ENCODE measurements at regions not wholly inside any gene's neighbourhood (a gene's known extent, or its start where the extent isn't known, plus 50 kb on each side); places are given as distances from the start of the nearest gene placed in this dataset.

DNA sequence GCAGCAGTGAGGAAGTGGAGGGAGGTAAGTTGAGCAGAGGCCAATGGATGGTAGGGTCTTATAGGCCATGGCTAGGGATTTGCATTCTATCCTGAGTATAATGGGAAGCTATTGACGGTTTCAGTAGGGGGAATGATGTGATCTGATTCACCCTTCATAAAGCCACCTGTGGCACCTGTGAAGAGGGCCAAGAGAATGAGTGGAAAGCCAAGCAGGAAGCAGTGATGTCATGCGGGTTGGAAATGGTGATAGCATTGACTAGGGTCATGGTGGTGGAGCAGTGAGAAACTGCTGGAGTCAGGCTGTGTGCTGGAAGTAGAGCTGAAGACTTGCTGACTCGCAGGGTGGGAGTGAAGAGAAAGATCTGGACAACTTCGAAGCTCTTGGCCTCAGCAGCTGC is 111.7 kb downstream of the MARCHF4 start:
- Mint-ChIP-seq H3K4me3 (no peak overlapping the region), H3K4me1 (no peaks in the 10 kb centered on the region), H3K27ac (no peak overlapping the region), H3K27me3 (ENCODE audit: low read depth) (peaks cover 24% of the 10 kb centered on the region), H3K36me3 (ENCODE audit: low read depth) (no peaks in the 10 kb centered on the region), H3K9me3 (no peaks in the 10 kb centered on the region)
- TF ChIP-seq, protein P1, sequence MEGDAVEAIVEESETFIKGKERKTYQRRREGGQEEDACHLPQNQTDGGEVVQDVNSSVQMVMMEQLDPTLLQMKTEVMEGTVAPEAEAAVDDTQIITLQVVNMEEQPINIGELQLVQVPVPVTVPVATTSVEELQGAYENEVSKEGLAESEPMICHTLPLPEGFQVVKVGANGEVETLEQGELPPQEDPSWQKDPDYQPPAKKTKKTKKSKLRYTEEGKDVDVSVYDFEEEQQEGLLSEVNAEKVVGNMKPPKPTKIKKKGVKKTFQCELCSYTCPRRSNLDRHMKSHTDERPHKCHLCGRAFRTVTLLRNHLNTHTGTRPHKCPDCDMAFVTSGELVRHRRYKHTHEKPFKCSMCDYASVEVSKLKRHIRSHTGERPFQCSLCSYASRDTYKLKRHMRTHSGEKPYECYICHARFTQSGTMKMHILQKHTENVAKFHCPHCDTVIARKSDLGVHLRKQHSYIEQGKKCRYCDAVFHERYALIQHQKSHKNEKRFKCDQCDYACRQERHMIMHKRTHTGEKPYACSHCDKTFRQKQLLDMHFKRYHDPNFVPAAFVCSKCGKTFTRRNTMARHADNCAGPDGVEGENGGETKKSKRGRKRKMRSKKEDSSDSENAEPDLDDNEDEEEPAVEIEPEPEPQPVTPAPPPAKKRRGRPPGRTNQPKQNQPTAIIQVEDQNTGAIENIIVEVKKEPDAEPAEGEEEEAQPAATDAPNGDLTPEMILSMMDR (IDR thresholded peaks at IDR 0.05; ENCODE audit: unreplicated experiment in 3 of 3), result no peak

DNA sequence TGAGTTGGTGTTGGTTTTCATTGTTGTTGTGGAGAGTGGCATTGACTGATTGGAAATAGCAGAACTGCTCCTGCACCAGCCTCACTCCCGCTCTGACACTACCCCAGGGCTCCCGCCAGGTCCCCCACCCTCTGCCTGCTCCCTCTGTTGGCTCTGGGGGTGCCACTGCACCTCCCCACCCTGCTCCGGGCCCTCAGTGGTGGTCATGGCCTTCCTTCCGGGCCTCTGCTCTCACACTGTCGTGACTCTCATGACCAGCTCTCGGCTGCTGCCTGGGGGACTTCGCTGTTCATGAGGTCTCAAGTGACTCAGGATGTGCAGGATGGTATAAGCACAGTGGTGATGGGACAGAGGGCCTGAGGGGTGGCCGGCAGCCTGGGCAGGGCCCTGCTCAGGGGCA is 113.2 kb downstream of the MARCHF4 start:
- Mint-ChIP-seq H3K4me3 (no peak overlapping the region), H3K4me1 (no peaks in the 10 kb centered on the region), H3K36me3 (ENCODE audit: low read depth) (no peaks in the 10 kb centered on the region), H3K9me3 (no peaks in the 10 kb centered on the region), H3K27ac (no peak overlapping the region), H3K27me3 (ENCODE audit: low read depth) (peaks cover 14% of the 10 kb centered on the region)
- TF ChIP-seq, protein P1 (IDR thresholded peaks at IDR 0.05; ENCODE audit: unreplicated experiment in 3 of 3), result no peak

DNA sequence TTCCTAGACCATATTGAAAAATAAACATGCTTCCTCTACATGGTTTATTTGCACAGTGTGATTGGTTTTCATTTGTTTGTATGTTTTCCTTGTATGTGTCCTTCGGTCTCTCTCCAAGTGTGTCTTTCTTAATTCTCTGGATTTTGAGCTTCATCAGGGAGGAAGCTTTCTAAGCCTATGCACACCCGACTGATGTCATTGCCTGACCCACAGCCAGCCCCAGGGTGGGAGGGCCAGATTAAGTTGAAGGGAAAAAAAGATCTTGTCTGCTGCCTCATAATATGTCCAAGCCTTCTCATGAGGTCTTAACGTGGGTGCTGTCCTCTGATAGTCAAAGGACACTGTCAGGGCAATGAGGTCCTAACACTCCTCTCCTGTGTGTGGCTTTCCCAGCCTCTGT is 115.2 kb downstream of the MARCHF4 start:
- Mint-ChIP-seq H3K27me3 (ENCODE audit: low read depth) (peaks cover 9% of the 10 kb centered on the region), H3K9me3 (no peaks in the 10 kb centered on the region)
- TF ChIP-seq, protein P1 (IDR thresholded peaks at IDR 0.05; ENCODE audit: unreplicated experiment in 3 of 3), result no peak

More for the DNA sequence above, 115.2 kb downstream of the MARCHF4 start:
- Mint-ChIP-seq H3K4me3 (no peak overlapping the region), H3K4me1 (no peaks in the 10 kb centered on the region), H3K36me3 (ENCODE audit: low read depth) (no peaks in the 10 kb centered on the region), H3K27ac (no peak overlapping the region)

Measured in nephron (organoid).